GM21515 (cell line): ENCODE measurements at regions not wholly inside any gene's neighbourhood (a gene's known extent, or its start where the extent isn't known, plus 50 kb on each side); places are given as distances from the start of the nearest gene placed in this dataset.
"Not testable (repeated sequence)": the region's sequence is repeated elsewhere in the genome, so short reads cannot be mapped to it uniquely, and the experiment has no call there.

Experiments
- ATAC-seq: cut with Tn5 transposase; IDR thresholded peaks from one replicate; pipeline ENCODE4 v1.9.1; 2021; ENCODE audit not compliant: unreplicated experiment

- ATAC-seq, result no peak
Measured at GRCh38 chr6:16950825-16951495, 150.9 kb upstream of the STMND1 start.

GRCh38 chr6:16950302-16950701 is 151.5 kb upstream of the STMND1 start:
- no peak for ATAC-seq

GRCh38 chr6:16949716-16950115 is 152.1 kb upstream of the STMND1 start:
- ATAC-seq, result no peak

GRCh38 chr6:16948396-16948795 is 153.5 kb upstream of the STMND1 start:
- no peak for ATAC-seq

- no peak for ATAC-seq
Measured at GRCh38 chr6:16947375-16948015, 154.4 kb upstream of the STMND1 start.

- no peak for ATAC-seq
Measured at GRCh38 chr6:16944596-16944995, 157.3 kb upstream of the STMND1 start.

- no peak for ATAC-seq
Measured at GRCh38 chr6:16939839-16940238, 162.0 kb upstream of the STMND1 start.

- no peak for ATAC-seq
Measured at GRCh38 chr6:16939351-16939750, 162.5 kb upstream of the STMND1 start.

- no peak for ATAC-seq
Measured at GRCh38 chr6:16936893-16937292, 165.0 kb upstream of the STMND1 start.

- no peak for ATAC-seq
Measured at GRCh38 chr6:16933961-16934360, 167.9 kb upstream of the STMND1 start.

- ATAC-seq, result no peak
Measured at GRCh38 chr6:16933532-16933931, 168.3 kb upstream of the STMND1 start.

GRCh38 chr6:16932920-16933319 is 168.9 kb upstream of the STMND1 start:
- ATAC-seq, result no peak

GRCh38 chr6:16931079-16931478 is 169.8 kb upstream of the ATXN1 start:
- not testable (repeated sequence) for ATAC-seq

GRCh38 chr6:16930432-16930831 is 169.2 kb upstream of the ATXN1 start:
- no peak for ATAC-seq

- ATAC-seq, result no peak
Measured at GRCh38 chr6:16929809-16930208, 168.5 kb upstream of the ATXN1 start.

GRCh38 chr6:16928387-16928786 is 167.1 kb upstream of the ATXN1 start:
- no peak for ATAC-seq

- no peak for ATAC-seq
Measured at GRCh38 chr6:16927205-16927604, 165.9 kb upstream of the ATXN1 start.

GRCh38 chr6:16925461-16925860 is 164.2 kb upstream of the ATXN1 start:
- no peak for ATAC-seq

- no peak for ATAC-seq
Measured at GRCh38 chr6:16922282-16922681, 161.0 kb upstream of the ATXN1 start.

- no peak for ATAC-seq
Measured at GRCh38 chr6:16921399-16922110, 160.3 kb upstream of the ATXN1 start.

- no peak for ATAC-seq
Measured at GRCh38 chr6:16918586-16918985, 157.3 kb upstream of the ATXN1 start.

- no peak for ATAC-seq
Measured at GRCh38 chr6:16914184-16914583, 152.9 kb upstream of the ATXN1 start.
